Spleen (tissue), 7 donors: ENCODE measurements at regions not wholly inside any gene's neighbourhood (a gene's known extent, or its start where the extent isn't known, plus 50 kb on each side); places are given as distances from the start of the nearest gene placed in this dataset.

ENCODE experiments used
- CTCF ChIP-seq, 11 experiments: fragments of 200-600 bp in 7 of 11; fragments of 450-650 bp in 4 of 11; sonication (generic) in 4 of 11; IDR thresholded peaks in 8 of 11; conservative IDR thresholded peaks in 3 of 11; 1 replicate in 7 of 11; 2 replicates in 4 of 11; pipeline versions ENCODE4 v1.4.0 to v1.8.0; 2016 to 2021; ENCODE audit warnings: antibody characterized with exemption in 11 of 11, inconsistent platforms in 4 of 11, mild to moderate bottlenecking in 1 of 11
- POLR2A ChIP-seq, 3 donors: fragments of 450-650 bp; IDR thresholded peaks; one replicate each; pipeline ENCODE4 v1.5.1; 2017; ENCODE audit warnings: antibody characterized with exemption in 3 of 3, mild to moderate bottlenecking in 1 of 3
- donor health status: DM: no; HTN: no; CAD: no; lungs with moderate emphysema.
- donor health status: DM: no; HTN: no; CAD: no.
- donor health status: DM: no; HTN: no; CAD: no.

GRCh38 chr3:23075496-23075895 is 127.6 kb upstream of the UBE2E2 start:
- TF ChIP-seq POLR2A (IDR thresholded peaks at IDR 0.05) (no peak), CTCF (IDR thresholded peaks at IDR 0.05 in 8 of 11, conservative IDR thresholded peaks at IDR 0.05 in 3 of 11) (no peak)
